IPS-NIHi7 (cell line): ENCODE measurements at regions not wholly inside any gene's neighbourhood (a gene's known extent, or its start where the extent isn't known, plus 50 kb on each side); places are given as distances from the start of the nearest gene placed in this dataset.

Experiments used
- DNase-seq: peaks from one replicate; pipeline ENCODE4 v3.0.0; 2012; ENCODE audit warnings: mixed read lengths; ENCODE audit errors: extremely low spot score

DNA sequence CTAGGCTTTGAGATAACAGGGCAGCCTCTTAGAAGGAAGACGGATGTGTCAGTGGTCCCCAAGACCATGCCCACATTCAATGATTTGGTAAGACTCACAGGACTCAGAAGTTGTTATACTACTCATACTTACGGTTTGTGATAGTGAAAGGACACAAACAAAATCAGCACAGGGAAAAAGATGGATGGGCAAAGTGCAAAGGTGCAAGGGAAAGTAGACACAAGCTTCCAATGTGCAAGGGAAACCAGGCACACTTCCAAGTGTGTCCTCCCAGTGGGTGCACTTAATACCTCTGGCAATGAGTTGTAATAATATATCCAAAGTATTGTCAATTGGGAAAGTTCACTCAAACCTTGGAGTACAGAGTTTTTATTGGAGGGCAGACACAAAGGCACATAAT lies 53.8 kb upstream of the VCX start:
- DNase-seq: no peak

DNA sequence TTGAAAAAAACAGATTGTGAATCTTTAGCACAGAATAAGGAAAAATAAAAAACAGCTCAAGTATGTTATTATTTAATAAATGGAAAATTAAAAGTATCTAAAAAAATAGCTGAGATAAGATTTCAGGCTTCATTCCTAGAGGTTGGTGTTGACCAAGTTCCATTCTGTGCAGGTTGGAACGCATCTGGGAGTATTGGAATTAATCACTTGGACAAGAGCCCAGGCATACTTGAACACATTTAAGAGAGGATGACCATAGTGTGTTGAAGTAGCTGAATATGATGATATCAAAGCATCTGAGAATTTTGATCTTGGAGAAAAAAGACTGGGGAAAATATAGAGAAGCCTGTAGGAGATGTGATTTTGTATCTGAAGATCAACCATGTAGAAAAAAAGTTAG lies 54.6 kb upstream of the VCX start:
- no peak for DNase-seq

DNA sequence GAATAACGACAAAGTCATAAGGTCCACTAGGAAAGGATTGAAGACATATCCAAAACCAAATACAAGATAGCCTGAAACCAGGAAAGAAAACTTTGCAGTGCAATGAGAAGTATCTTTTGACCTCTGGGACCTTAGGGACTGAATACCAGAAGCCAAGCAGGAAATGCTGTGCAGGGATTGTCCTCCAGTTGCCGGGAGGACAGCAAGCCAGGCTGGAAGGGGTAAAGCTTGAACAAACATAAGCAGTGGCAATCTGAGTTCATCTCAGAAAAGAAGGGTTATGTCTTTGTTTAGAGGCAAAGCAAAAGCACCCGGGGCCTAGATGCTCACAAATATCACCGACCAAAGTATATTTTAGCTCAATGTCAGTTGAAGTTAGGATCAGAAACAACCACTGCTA lies 55.3 kb upstream of the VCX start:
- DNase-seq: no peak

DNA sequence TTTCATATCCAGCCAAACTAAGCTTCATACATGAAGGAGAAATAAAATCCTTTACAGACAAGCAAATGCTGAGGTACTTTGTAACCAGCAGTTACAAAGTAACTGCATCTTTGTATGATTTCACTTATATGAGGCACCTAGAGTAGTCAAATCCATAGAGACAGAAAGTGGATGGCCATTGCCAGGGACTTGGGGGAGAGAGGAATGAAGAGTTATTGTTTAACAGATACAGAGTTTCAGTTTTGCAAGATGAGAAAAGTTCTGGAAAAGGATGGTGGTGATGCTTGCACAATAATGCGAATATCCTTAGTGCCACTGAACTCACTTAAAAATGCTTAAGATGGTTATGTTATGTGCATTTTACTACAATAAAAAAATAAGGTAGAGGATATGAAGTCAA lies 58.4 kb upstream of the VCX start:
- DNase-seq: no peak

DNA sequence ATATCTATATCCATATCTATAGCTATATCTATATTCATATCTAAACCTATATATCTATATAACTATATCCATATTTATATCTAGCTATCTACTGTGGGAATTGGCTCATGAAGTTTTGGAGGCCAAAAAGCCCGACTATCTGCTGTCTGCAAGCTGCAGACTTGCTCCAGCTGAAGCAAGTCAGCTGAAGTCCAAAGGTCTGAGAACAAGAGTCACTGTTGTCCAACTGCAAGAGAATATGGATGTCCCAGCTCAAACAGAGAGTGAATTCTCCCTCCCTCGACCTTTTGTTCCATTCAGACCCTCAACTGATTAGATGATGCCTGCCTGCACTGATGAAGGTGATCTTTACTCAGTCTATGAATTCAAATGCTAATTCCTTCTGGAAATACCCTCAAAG lies 63.3 kb upstream of the VCX start:
- no peak for DNase-seq

DNA sequence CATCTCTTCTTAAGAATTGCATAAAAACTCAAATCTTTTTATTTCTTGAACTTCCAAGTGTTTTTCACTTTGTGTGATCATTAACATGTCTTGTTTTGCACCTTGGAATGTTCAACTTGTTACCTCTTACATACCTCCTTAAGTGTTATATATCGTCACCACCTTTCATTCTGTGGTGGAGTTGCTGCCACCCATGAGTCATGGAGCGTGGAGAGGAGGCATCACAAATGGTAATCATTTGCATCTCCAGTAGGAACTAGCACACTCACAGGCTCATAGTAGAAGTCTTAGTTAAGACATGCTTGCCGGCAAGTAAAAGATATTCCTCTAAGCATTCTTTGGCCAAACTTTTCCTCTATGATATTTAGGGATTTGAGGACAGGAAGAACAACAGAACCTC lies 67.0 kb upstream of the VCX start:
- no peak for DNase-seq

DNA sequence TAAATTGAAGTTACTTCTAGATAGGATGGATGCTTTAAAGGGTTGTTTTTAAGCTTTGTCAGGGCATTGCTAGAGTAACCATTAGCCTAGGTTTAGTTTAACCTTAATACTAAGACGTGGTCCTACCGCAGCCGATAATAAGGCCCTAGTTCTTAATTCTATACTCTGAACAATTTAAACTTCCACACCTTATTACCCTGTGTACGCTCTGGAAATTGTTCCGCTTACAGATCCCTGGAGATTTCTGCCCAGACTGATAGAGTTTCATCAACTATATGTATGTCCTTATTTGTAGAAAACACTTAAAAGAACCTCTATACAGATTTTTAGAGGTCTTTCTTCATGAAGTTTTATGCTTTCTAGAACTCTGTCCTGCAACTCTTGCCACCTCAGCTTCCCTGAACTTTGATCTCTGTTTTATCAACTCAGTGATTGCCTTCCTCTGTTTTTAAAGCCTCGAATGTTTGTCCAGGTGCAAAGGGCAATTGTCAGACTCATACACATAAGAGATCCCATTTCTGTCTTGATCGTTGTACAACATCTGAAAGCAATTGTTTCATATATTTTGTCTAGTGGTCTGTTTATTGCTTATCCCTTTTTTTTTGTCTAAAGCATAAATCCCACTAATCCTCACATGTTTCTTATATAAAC lies 71.1 kb upstream of the VCX start:
- no peak for DNase-seq

DNA sequence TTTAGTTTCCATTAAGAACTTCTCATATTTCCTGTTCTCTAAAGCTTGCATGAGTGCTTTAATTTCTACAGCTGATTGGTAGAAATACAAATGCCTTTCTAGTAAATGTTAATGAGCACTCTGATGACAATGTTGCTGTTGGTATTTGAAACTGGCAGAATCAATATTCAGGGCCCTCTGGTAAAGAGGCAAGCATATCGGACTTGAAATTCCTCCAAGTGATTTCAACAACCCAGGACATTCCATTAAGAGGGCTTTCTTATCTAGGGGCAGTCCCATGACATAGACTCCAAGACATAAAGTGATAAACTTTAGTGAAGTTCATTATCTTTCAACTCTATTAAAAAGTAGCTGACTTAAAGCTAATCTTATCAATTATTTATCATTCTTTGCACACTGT lies 83.1 kb upstream of the VCX start:
- DNase-seq: no peak

DNA sequence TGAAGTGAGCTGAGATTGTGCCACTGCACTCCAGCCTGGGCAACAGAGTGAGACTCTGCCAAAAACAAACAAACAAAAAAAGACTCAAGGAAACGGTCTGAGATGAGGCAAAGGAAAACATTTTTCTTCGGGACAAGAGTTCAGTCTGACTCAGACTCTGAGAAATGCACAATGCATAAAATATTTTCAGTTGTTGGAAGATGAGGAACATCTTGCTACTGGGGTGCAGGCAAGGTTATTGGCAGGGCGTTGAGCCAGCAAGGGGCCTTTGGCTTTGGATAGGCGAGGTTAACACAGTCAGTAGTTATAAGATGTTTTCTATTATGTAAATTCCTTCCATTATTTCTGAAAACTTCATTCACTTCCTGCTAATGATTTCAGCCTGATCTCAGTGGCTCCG lies 96.1 kb upstream of the VCX start:
- no peak for DNase-seq

DNA sequence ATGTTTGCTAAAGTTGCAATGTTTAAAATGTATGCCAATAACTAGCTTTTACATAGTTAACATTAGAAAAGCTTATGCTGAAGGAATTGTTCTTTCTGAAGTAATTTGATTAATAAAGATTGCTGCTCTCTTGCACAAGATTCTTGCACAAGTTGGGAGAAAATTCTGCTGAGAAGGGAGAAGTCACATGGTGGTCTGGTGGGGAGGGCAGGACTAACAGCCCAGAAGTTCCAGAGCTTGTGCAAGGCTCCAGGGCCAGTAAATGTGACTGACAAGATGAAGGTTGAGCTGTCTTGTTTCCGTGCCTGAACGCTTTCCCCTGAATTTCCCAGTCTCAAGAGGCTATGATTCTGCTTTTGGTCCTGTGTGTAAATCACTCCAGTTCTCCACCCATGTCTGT lies 112.9 kb upstream of the VCX start:
- no peak for DNase-seq

DNA sequence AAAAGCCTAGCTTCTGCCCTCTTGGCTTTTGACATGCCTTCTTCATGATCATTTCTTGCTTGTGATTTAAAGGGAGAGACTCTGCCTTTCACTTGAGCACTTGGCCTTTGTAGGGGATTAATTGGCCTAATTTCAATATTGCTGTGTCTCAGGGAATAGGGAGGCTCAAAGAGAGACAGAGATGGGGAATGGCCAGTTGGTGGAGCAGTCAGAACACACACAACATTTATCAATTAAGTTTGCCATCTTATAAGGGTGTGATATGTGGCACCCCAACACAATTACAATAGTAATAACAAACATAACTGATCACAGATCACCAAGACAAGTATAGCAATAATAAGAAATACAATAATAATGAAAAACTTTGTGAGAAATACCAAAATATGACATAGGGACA lies 122.5 kb upstream of the VCX start:
- no peak for DNase-seq

DNA sequence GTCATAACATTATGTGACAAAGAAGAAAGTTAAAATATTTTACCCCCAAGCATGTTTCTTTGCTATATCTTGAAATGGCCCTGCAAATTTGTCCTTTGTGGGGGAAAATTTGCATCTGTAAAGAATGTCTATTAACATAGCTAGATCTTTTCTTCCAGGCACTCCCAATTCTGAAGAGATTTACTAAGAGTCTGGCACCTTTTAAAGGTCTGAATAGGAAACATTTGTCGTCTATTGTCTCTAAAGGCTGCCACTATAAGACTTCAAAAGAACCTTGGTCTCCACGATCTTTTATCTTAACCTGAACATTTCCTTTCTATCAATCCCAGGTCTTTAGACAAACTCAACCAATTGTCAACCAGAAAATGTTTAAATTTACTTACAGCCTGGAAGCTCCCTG lies 128.6 kb upstream of the VCX start:
- DNase-seq: no peak

DNA sequence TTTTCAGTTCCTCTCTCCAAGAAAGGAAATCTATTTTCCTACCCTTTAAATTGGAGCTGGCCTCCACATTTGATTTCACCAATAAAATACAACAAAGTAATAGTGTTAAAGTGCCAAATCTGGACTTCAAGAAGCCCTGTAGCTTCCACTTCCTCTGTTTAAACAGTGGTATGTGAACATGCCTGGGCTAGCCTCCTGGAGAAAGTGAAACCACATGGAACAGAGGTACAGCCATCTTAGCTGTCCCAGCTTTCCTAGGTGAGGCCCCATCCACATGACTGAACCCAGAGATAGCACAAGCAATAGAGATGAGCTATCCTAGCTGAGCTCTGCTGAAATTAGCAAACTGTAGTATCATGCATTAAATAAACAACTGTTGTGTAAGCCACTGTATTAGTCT lies 131.8 kb upstream of the VCX start:
- no peak for DNase-seq

DNA sequence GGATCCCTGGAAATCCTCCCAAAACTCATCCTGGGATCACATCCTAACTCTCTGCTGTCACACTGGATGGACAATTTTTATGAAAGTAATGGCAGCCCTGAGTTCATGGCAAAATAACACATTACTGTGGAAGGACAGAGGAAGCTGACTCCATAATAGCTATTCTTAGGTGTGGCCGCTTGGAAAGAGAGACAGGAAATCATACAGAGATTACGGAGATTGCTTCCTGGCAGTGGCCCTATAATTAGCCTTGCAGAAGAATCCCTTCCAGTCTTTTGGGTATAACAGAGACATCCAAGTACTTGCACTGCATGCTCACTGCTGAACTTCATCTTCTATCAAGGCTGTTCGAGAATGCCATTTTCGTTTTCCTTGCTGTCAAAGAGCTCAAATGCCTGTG lies 133.1 kb upstream of the VCX start:
- no peak for DNase-seq

DNA sequence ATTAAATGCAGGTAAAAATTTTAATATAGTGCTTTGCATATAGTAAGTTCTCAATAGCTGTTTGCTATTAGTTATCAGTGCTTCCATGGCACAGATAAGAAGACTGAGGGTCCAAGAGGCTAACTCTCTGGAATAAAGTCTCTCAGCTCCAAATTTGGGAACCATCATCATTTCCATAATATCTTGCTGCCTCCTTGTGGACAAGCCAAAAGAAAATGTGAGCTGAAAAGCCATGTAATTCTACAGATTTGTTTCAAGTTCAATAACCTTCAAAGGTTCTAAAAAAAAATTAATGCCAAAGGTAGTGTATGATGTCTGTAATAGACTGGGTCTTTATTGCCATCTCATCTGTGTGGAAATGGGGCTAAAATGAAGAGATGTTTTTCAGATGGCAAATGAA lies 136.9 kb upstream of the VCX start:
- no peak for DNase-seq

DNA sequence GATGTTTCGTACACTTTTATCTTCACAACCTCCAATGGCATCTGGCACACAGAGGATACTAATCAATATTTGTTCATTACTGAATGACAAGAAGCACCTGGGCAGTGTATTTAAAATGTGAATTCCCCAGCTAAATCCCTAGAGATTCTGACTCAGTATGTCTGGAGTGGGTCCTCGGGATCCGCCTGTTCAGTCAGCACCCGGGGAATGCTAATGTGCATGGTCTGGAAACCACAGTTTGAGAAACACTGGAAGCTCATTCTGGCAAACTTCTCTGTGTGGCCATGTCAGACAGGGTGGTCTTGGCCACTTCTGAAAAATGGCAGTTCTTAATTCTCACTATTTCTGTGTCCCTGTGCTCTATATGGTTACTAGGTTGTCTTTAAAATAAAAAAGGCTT lies 138.8 kb upstream of the VCX start:
- DNase-seq: no peak

DNA sequence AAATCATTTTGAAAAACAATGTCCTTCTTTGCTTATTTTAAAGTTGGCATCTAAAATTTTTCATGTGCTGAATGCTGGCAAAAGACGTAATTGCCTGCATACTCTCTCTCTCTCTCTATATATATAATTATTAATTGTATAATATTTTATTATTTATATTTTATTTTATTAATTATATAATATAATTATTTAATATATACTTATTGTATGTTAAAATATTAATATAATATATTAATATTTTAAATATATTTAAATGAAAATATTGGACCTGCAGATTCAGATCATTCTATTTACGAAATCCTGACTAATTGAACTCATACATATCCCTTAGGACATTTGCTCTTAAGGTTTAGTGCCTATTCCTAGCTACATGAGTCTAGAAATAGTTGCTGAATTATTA lies 144.7 kb upstream of the VCX start:
- no peak for DNase-seq

DNA sequence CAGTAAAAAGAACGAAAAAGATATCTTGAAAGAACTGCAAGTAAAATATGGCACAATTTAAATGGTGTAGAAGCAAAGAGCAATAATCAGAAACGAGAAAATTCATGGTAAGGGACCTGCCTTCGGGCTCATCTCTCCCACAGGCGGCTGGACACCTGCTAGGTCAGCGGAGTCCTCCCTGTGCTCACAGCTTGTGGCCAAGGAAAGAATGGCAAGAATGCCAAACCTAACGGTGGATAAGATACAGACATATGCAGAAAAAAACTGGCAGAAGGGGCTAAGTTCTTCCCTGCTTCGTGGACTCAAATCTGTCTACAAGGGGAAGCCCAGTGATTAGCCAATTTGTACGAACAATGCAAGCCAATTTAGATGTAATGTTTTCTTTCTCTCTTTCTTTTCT lies 152.1 kb upstream of the VCX start:
- DNase-seq: peak; percentile 60

DNA sequence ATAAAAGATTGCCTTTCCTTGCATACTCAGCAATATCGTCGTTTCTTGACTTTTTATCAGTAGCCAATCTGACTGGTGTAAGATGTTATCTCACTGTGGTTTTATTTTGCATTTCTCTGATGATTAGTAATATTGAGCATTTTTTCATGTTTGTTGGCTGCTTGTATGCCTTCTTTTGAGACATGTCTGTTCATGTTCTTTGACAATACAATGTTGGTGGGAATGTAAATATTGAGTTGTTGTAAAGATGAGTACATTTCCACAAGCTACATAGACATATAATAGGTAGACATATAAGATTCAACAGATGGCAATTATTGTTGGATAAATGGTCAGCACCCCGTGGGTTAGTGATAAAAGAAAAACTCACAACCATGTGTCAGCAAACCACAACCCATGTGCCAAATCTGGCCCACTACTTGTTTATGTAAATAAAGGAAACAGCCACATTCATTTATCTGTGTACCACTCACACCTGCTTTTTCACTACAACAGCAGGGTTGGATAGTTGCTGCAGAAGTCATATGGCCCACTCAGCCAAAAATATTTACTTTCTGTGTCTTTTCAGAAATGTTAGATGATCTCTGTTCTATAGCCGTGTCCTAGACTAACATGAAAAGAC lies 153.1 kb upstream of the VCX start:
- DNase-seq: no peak

DNA sequence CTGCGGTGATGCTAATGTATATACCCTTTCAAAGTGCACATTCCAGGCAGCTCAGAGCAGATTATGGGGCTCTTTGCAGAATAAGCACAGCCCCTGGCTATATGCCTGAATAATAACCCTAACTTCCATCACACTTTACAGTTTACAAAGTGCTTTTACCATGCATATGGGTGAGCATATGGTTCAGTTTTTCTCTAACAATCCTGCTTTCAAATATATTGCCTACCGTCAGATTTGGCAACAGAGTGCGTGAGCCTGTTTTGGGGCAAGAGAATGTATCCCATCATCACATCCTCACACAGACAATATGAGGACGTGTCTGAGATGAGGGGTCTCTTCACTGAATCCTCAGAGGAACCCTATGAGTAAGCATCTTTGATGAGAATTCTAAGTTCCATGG lies 162.8 kb upstream of the VCX start:
- no peak for DNase-seq

DNA sequence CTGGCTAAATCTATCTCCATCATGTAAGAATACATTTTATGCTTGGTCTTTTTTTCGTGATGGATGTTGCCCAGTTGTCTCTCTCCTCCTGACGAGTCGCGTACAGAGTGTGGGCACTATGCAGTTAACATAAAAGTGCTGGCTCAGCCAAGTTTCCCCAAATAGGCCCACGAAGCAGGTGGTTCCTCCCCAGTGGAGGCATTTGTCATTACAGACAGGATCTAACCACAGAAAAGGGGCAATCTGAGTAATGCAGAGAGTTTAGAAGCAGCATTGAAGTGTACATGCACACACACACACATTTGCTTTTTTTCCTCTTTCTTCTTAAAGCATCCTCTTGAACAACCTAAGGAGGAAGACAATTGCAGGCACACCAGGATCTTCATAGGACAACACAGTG lies 188.7 kb upstream of the VCX start:
- no peak for DNase-seq

DNA sequence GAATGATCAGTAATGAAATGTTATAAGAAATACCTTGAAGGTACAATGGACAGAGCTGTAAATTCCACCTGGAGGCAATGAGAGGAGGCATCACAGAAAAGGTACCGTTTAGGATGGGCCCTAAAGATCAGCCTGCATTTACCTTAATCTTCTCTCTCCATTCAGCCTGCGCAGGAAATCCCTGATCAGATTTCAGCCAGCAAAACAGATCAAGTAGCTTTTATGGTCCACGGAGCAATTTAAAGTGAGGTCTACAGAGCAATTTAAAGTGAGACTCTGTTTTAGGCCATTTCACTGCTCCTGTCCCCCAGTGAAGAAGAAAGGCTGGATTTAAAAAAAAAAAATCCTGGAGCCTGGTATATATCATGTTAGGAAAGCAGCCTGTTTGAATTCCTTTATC lies 195.1 kb upstream of the VCX start:
- DNase-seq: no peak

DNA sequence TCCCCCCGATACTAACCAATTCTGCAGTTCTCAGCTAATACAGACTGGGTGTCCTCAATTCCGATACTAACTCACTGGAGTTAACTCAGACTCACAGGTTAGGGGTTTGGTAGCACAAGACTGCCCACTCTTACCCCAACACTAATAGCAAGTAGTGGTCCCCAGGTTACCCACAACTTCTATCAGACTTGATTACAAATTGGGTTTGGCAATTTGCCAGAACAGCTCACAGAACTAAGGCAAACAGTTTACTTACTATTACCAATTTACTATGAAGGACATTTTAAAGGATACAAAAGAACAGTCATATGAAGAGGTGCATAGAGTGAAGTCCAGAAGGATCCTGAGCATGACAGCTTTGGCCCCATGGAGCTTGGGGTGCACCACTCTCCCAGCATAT lies 201.8 kb upstream of the VCX start:
- DNase-seq: no peak

DNA sequence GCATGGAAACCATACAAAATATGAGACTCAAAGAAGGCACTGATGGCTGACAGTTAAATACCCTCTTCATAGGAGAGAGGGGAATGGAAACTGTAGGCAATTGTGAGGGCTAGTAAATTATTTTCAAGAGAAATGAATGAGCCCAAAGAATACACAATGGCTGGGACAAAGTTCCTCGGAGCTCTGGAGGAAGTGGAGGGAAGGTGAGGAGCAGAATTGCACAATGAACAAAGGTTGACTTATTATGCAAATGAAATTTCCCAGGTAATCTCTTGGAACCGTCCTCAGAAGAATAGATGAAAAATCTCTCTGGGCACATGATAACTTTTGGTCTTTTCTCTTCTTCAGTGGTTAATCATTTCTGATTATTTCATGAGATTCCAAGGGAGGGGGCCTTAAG lies 202.6 kb upstream of the VCX start:
- DNase-seq: no peak
